DND-41 (cell line): ENCODE measurements at regions not wholly inside any gene's neighbourhood (a gene's known extent, or its start where the extent isn't known, plus 50 kb on each side); places are given as distances from the start of the nearest gene placed in this dataset.

Experiments
- EZH2 ChIP-seq: IDR thresholded peaks from 3 replicates; pipeline ENCODE4 v1.6.1; 2012; ENCODE audit warnings: borderline replicate concordance, low read depth, mild to moderate bottlenecking, moderate library complexity, low read length, inconsistent platforms; ENCODE audit not compliant: severe bottlenecking
- TF ChIP-seq, protein P1 (sequence below): IDR thresholded peaks from 2 replicates; pipeline ENCODE4 v1.5.1; 2012; ENCODE audit warnings: borderline replicate concordance, low read length, moderate library complexity, mild to moderate bottlenecking; ENCODE audit not compliant: poor library complexity, severe bottlenecking; ENCODE audit errors: extremely low read depth

- TF ChIP-seq, protein P1, sequence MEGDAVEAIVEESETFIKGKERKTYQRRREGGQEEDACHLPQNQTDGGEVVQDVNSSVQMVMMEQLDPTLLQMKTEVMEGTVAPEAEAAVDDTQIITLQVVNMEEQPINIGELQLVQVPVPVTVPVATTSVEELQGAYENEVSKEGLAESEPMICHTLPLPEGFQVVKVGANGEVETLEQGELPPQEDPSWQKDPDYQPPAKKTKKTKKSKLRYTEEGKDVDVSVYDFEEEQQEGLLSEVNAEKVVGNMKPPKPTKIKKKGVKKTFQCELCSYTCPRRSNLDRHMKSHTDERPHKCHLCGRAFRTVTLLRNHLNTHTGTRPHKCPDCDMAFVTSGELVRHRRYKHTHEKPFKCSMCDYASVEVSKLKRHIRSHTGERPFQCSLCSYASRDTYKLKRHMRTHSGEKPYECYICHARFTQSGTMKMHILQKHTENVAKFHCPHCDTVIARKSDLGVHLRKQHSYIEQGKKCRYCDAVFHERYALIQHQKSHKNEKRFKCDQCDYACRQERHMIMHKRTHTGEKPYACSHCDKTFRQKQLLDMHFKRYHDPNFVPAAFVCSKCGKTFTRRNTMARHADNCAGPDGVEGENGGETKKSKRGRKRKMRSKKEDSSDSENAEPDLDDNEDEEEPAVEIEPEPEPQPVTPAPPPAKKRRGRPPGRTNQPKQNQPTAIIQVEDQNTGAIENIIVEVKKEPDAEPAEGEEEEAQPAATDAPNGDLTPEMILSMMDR, result no peak
- no peak for TF ChIP-seq EZH2
Observed at GRCh38 chr13:75055296-75055695, 426.7 kb downstream of the TBC1D4 start.
